Mucosa of descending colon (tissue), 3 donors: ENCODE measurements at regions not wholly inside any gene's neighbourhood (a gene's known extent, or its start where the extent isn't known, plus 50 kb on each side); places are given as distances from the start of the nearest gene placed in this dataset.

Source experiments
- ATAC-seq: fragments of 200-7000 bp; cut with Tn5 transposase; one replicate; pipeline ENCODE4 v1.9.1; 2020; ENCODE audit warnings: mild to moderate bottlenecking, moderate library complexity
- DNase-seq, 3 donors: peaks; one replicate each; pipeline ENCODE4 v3.0.0-alpha.2; 2020
- H3K36me3 ChIP-seq: fragments of 200-600 bp; one replicate; pipeline ENCODE4 v1.8.0; 2021; ENCODE audit warnings: low read depth, mild to moderate bottlenecking
- H3K4me1 ChIP-seq: fragments of 200-600 bp; one replicate; pipeline ENCODE4 v1.8.0; 2021; ENCODE audit warnings: low read depth, mild to moderate bottlenecking
- H3K4me3 ChIP-seq: fragments of 200-600 bp; one replicate; pipeline ENCODE4 v1.8.0; 2021; ENCODE audit warnings: mild to moderate bottlenecking
- H3K9me3 ChIP-seq: fragments of 200-600 bp; one replicate; pipeline ENCODE4 v1.8.0; 2021; ENCODE audit warnings: mild to moderate bottlenecking
- CTCF ChIP-seq: fragments of 200-600 bp; IDR thresholded peaks from one replicate; pipeline ENCODE4 v1.8.0; 2022; ENCODE audit warnings: antibody characterized with exemption, mild to moderate bottlenecking
- intact Hi-C, 2 donors: fragments of 100-400 bp; cut with DNase I in 1 of 2; cut with micrococcal nuclease in 1 of 2; formaldehyde crosslinking; loops; one replicate each; pipeline versions ENCODE4 v1.11.0 to v1.11.1; 2022; cut with DNase I, micrococcal nuclease
- donor health status: DM: no; HTN: no; CAD: no; lungs with moderate emphysema.
- donor health status: DM: no; HTN: no; CAD: no.
- donor health status: DM: no; HTN: yes; CAD: no.

DNA sequence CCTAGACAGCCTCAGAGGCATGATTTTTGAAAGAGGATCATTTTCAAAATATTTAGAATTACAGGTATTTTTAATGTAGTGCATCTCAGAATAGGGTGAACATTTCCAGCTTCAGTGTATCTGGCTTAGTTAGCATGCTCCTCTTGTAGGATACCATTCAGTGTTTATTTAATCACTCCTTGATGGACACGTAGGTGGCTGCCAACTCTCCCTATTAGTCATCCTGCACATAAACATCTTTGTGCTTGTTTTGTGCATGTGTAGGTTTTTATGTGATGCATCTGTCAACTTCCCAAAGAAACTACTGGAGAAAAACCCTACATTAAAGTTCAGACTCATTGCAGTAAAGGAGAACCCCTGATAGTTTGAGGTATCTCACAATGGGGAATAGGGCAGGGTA, 52.5 kb upstream of the RBM19 start:
- no peak overlapping the region for H3K4me3 ChIP-seq
- no peak for ATAC-seq
- no peaks in the 10 kb centered on the region for H3K9me3 ChIP-seq
- no peak for DNase-seq
- TF ChIP-seq CTCF = no peak
- intact Hi-C loops = no loop called here
- no peaks in the 10 kb centered on the region for H3K4me1 ChIP-seq
- H3K36me3 ChIP-seq = no peaks in the 10 kb centered on the region
